Renal pelvis (tissue), 1 donor: ENCODE measurements at regions not wholly inside any gene's neighbourhood (a gene's known extent, or its start where the extent isn't known, plus 50 kb on each side); places are given as distances from the start of the nearest gene placed in this dataset.
"Not testable (repeated sequence)": the region's sequence is repeated elsewhere in the genome, so short reads cannot be mapped to it uniquely, and the experiment has no call there.

Experiments used
- DNase-seq: peaks from one replicate; pipeline ENCODE4 v3.0.0-alpha.2; 2013

- peak; percentile 27 for DNase-seq
These were observed 218.0 kb upstream of the IGFBP3 start for GRCh38 chr7:46139079-46139478.

- DNase-seq = no peak
These were observed 216.7 kb upstream of the IGFBP3 start for GRCh38 chr7:46137725-46138124.

GRCh38 chr7:46135557-46135956 lies 214.5 kb upstream of the IGFBP3 start:
- no peak for DNase-seq

GRCh38 chr7:46134795-46135194 lies 213.7 kb upstream of the IGFBP3 start:
- no peak for DNase-seq

GRCh38 chr7:46134385-46134784 lies 213.3 kb upstream of the IGFBP3 start:
- DNase-seq = no peak

GRCh38 chr7:46133751-46134150 lies 212.7 kb upstream of the IGFBP3 start:
- DNase-seq = no peak

GRCh38 chr7:46133072-46133471 lies 212.0 kb upstream of the IGFBP3 start:
- DNase-seq = no peak

GRCh38 chr7:46131916-46132795 lies 211.1 kb upstream of the IGFBP3 start:
- DNase-seq = peak; percentile 67

GRCh38 chr7:46129831-46130230 lies 208.8 kb upstream of the IGFBP3 start:
- no peak for DNase-seq

- DNase-seq = no peak
These were observed 206.7 kb upstream of the IGFBP3 start for GRCh38 chr7:46127814-46128213.

GRCh38 chr7:46126675-46127300 lies 205.7 kb upstream of the IGFBP3 start:
- DNase-seq = no peak

GRCh38 chr7:46123756-46124343 lies 202.8 kb upstream of the IGFBP3 start:
- no peak for DNase-seq

- DNase-seq = no peak
These were observed 194.3 kb upstream of the IGFBP3 start for GRCh38 chr7:46115410-46115809.

GRCh38 chr7:46109437-46109836 lies 188.4 kb upstream of the IGFBP3 start:
- no peak for DNase-seq

- DNase-seq = no peak
These were observed 187.2 kb upstream of the IGFBP3 start for GRCh38 chr7:46108272-46108671.

GRCh38 chr7:46107610-46108217 lies 186.6 kb upstream of the IGFBP3 start:
- no peak for DNase-seq

GRCh38 chr7:46100521-46100920 lies 179.4 kb upstream of the IGFBP3 start:
- DNase-seq = no peak

GRCh38 chr7:46099076-46099475 lies 178.0 kb upstream of the IGFBP3 start:
- DNase-seq = no peak

- no peak for DNase-seq
These were observed 170.0 kb upstream of the IGFBP3 start for GRCh38 chr7:46091071-46091470.

- DNase-seq = no peak
These were observed 168.2 kb upstream of the IGFBP3 start for GRCh38 chr7:46089281-46089680.

GRCh38 chr7:46088486-46088885 lies 167.4 kb upstream of the IGFBP3 start:
- not testable (repeated sequence) for DNase-seq

- no peak for DNase-seq
These were observed 159.6 kb upstream of the IGFBP3 start for GRCh38 chr7:46080595-46081159.
